GM06990 (cell line): ENCODE measurements at regions not wholly inside any gene's neighbourhood (a gene's known extent, or its start where the extent isn't known, plus 50 kb on each side); places are given as distances from the start of the nearest gene placed in this dataset.
A peak's percentile ranks its signal among the peaks of the same experiment; 100 is the strongest.

Experiments used
- DNase-seq: peaks from one replicate; pipeline ENCODE4 v3.0.0-alpha.2; 2011; ENCODE audit not compliant: insufficient read length; ENCODE audit errors: extremely low read depth
- H3K27me3 ChIP-seq: replicated peaks from 2 replicates; pipeline ENCODE4 v1.6.0; 2011; ENCODE audit warnings: low read length; ENCODE audit not compliant: control insufficient read depth, insufficient read depth
- H3K36me3 ChIP-seq: 2 replicates; pipeline ENCODE4 v1.5.1; 2011; ENCODE audit warnings: low read length; ENCODE audit not compliant: control insufficient read depth, insufficient read depth
- H3K4me3 ChIP-seq: replicated peaks from 2 replicates; pipeline ENCODE4 v1.5.1; 2011; ENCODE audit warnings: low read depth, mild to moderate bottlenecking, control low read depth, low read length
- TF ChIP-seq, protein P1 (sequence below): IDR thresholded peaks from 2 replicates; pipeline ENCODE4 v1.5.1; 2011; ENCODE audit warnings: low read length, control low read depth, mild to moderate bottlenecking, inconsistent platforms; ENCODE audit not compliant: insufficient read depth, poor library complexity, severe bottlenecking

DNA sequence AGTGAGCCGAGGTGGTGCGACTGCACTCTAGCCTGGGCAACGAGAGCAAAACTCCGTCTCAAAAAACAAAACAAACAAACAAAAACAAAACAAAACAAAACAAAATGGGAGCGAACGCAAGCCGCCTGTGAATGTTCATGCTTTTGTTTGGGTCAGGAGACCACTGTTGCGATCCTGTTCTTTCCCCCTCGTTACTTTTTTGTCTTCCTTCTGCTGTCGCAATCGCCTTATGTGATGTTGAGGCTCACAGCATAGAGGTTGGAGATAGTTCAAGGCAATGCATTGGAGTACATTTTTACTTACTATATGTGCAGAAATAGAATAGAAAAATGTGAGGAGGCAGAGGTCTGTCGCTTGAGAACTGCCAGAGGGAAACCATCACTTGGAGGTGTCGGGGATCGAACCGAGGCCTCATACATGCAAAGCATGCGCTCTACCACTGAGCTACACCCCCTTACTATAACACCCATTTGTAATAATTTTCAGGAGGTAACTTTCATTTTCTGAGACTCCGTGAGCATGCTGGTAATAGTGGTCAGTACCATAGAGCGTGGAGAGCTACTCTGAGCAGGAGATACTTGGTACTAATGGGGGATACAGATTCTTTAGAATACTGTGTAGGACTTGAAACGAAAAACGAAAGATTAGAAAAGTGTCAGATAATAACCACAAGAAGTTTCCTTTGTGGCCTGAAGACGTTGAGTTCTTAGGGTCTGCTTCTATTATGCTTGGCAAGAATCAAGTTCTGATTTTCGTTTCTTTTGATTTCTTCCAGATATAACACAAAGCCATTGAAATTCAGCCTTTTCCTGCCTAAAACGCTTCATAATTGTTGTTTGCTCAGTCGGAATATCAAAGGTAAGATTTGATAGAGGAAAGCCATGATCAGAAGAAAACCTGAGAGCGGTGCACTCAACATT lies 121.1 kb downstream of the TRIM27 start:
- H3K27me3 ChIP-seq, result no peaks in the 10 kb centered on the region
- H3K36me3 ChIP-seq, result no peaks in the 10 kb centered on the region
- no peak overlapping the region for H3K4me3 ChIP-seq
- TF ChIP-seq, protein P1, sequence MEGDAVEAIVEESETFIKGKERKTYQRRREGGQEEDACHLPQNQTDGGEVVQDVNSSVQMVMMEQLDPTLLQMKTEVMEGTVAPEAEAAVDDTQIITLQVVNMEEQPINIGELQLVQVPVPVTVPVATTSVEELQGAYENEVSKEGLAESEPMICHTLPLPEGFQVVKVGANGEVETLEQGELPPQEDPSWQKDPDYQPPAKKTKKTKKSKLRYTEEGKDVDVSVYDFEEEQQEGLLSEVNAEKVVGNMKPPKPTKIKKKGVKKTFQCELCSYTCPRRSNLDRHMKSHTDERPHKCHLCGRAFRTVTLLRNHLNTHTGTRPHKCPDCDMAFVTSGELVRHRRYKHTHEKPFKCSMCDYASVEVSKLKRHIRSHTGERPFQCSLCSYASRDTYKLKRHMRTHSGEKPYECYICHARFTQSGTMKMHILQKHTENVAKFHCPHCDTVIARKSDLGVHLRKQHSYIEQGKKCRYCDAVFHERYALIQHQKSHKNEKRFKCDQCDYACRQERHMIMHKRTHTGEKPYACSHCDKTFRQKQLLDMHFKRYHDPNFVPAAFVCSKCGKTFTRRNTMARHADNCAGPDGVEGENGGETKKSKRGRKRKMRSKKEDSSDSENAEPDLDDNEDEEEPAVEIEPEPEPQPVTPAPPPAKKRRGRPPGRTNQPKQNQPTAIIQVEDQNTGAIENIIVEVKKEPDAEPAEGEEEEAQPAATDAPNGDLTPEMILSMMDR, result no peak
- DNase-seq, result peak; percentile 72

DNA sequence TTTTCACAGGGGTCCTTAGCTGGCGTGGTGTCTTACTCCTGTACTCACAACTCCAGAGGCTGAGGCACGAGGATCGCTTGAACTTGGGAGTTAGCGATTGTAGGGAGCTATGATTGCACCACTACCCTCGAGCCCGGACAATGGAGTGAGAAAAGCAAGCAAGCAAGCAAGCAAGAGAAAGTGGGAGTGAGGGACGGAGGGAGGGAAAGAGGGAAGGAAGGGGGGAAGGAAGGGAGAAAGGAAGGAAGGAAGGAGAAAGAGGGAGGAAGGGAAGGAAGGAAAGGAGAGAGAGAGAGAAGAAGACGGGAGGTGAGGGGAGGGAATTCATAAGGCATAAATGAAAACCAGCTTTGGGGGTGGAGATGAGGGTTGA lies 120.5 kb downstream of the TRIM27 start:
- TF ChIP-seq, protein P1, result no peak
- DNase-seq, result no peak
- Histone ChIP-seq H3K36me3 (no peaks in the 10 kb centered on the region), H3K4me3 (no peak overlapping the region), H3K27me3 (no peaks in the 10 kb centered on the region)

DNA sequence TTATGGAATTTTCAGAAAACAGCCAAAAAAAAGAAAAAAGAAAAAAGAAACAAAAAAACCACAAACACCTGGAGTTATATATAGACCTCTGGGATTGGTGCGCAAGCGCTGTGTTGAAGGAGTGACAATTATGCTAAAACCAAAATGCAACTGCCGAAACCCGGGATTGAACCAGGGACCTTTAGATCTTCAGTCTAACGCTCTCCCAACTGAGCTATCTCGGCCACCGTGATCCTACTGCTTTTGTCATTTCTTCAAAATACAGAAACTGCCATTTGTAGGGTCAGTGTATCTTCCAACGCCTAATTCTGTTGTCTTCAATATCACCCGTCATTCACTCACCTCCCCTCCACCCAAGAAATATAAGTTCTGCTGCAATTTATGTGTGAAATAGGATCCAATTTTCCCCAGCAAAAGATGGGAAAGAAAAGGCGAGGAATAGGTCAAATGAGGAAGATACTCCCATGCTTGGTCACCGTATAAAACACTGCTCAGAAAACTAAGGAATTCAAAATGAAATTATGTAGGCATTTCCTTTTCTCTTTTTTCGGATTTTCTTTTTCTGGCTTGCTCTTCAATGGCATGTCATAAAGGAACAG lies 116.0 kb downstream of the TRIM27 start:
- H3K27me3 ChIP-seq, result no peaks in the 10 kb centered on the region
- TF ChIP-seq, protein P1, result no peak
- peak; percentile 49 for DNase-seq
- H3K4me3 ChIP-seq, result no peak overlapping the region
- H3K36me3 ChIP-seq, result no peaks in the 10 kb centered on the region

DNA sequence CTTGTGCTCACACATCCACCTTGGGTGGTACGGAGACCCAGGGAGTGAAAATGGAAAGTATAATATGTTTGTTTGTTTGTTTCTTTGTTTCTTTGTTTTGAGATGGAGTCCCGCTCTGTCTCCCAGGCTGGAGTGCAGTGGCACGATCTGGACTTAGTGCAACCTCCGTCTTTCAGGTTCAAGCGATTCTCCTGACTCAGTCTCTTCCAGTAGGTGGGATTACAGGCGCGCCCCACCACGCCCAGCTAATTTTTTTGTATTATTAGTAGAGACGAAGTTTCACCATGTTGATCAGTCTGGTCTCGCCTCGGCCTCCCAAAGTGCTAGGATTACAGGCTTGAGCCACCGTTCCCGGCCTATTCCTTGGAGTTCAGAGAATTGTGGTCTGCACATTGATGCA lies 115.4 kb downstream of the TRIM27 start:
- Histone ChIP-seq H3K27me3 (no peaks in the 10 kb centered on the region), H3K4me3 (no peak overlapping the region), H3K36me3 (no peaks in the 10 kb centered on the region)
- DNase-seq, result no peak
- TF ChIP-seq, protein P1, result no peak

DNA sequence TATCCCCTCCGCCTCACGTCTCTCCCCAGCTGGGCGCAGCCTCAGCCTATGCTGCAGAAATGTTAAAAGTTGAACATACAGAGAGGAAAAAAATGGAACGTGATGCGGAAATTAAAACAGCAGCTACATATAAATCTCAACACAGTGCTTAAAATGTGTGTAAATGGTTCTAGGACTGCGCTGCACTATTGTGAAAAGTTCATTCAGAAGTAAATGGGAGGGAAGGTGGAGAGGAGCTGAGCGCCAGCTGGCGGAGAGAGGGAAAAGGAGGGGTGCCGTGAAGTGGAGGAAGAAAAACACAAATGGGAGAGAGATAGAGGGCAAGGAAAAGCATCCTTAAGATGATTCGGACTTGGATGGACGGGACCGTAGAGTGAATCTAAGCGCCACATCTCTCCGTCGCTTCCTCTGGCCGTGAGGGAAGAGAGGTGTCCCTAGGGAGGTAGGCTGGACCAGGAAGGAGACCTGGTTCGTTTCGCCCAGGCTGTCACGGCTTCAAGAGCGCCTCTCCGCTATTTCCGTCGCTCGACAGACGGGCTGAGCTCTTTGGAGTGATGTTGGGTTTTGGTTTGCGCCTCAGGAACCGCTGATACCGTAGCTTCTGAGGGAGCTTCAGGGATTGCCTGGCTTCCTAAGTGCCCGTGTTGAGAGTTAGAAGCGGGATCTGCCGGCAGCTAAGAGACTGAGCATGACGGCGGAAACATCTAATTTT lies 113.7 kb downstream of the TRIM27 start:
- H3K4me3 ChIP-seq, result no peak overlapping the region
- no peak for DNase-seq

More for the DNA sequence above, 113.7 kb downstream of the TRIM27 start:
- no peaks in the 10 kb centered on the region for H3K36me3 ChIP-seq
- H3K27me3 ChIP-seq, result no peaks in the 10 kb centered on the region; the same call in 1 of the 2 replicates
- TF ChIP-seq, protein P1, result no peak
